WTC11 (cell line): ENCODE measurements at regions not wholly inside any gene's neighbourhood (a gene's known extent, or its start where the extent isn't known, plus 50 kb on each side); places are given as distances from the start of the nearest gene placed in this dataset.

Experiments used
- ATAC-seq: fragments of 200-7000 bp; cut with Tn5 transposase; 2 replicates; pipeline ENCODE4 v1.10.0; 2021; ENCODE audit warnings: mild to moderate bottlenecking, moderate library complexity
- CTCF ChIA-PET: fragments of 300-600 bp; sonication (Branson Sonifier 250); formaldehyde crosslinking; loops from one replicate; lab custom pipeline; 2021; ENCODE audit warnings: antibody characterized with exemption; lab: Charles Lee
- POLR2A ChIA-PET: fragments of 350-600 bp; sonication (Branson Sonifier 250); formaldehyde crosslinking; loops from one replicate; lab custom pipeline; 2021; ENCODE audit warnings: antibody characterized with exemption; lab: Charles Lee
- DNase-seq: peaks from one replicate; pipeline ENCODE4 v3.0.0; 2021; ENCODE audit warnings: low spot score
- H3K27ac Mint-ChIP-seq: 2 replicates; pipeline ENCODE4 v1.8.0; 2021; ENCODE audit warnings: mixed read lengths
- H3K27me3 Mint-ChIP-seq: 2 replicates; pipeline ENCODE4 v1.8.0; 2021; ENCODE audit warnings: low read depth, mild to moderate bottlenecking, moderate library complexity, mixed read lengths
- H3K36me3 Mint-ChIP-seq: 2 replicates; pipeline ENCODE4 v1.8.0; 2021; ENCODE audit warnings: mixed read lengths
- H3K4me1 Mint-ChIP-seq: 2 replicates; pipeline ENCODE4 v1.8.0; 2022; ENCODE audit warnings: mixed read lengths
- H3K4me3 Mint-ChIP-seq: 2 replicates; pipeline ENCODE4 v1.8.0; 2021; ENCODE audit warnings: mild to moderate bottlenecking, moderate library complexity, mixed read lengths
- H3K9me3 Mint-ChIP-seq: 2 replicates; pipeline ENCODE4 v1.8.0; 2021; ENCODE audit warnings: mixed read lengths
- CDX4 ChIP-seq: fragments of 250-450 bp; sonication (Bioruptor Pico); IDR thresholded peaks from 2 replicates; pipeline ENCODE4 v1.9.0; 2021; ENCODE audit warnings: moderate library complexity, mild to moderate bottlenecking, inconsistent platforms, borderline replicate concordance
- E2F5 ChIP-seq: sonication (generic); formaldehyde crosslinking; IDR thresholded peaks from 2 replicates; pipeline ENCODE4 v1.8.1; 2022; ENCODE audit warnings: mild to moderate bottlenecking, moderate library complexity, missing genetic modification reagents
- FOXJ3 ChIP-seq: sonication (generic); formaldehyde crosslinking; IDR thresholded peaks from 2 replicates; pipeline ENCODE4 v1.9.0; 2021; ENCODE audit warnings: missing genetic modification reagents, mild to moderate bottlenecking, borderline replicate concordance
- FOXK1 ChIP-seq: sonication (generic); formaldehyde crosslinking; IDR thresholded peaks from 2 replicates; pipeline ENCODE4 v1.8.0; 2022; ENCODE audit warnings: mild to moderate bottlenecking, moderate library complexity, missing genetic modification reagents
- GABPB1 ChIP-seq: sonication (generic); formaldehyde crosslinking; IDR thresholded peaks from 2 replicates; pipeline ENCODE4 v1.8.1; 2023; ENCODE audit warnings: mild to moderate bottlenecking, missing genetic modification reagents
- JUN ChIP-seq: sonication (generic); formaldehyde crosslinking; IDR thresholded peaks from 2 replicates; pipeline ENCODE4 v1.8.0; 2023; ENCODE audit warnings: mild to moderate bottlenecking, missing genetic modification reagents
- MLX ChIP-seq: sonication (generic); formaldehyde crosslinking; IDR thresholded peaks from 2 replicates; pipeline ENCODE4 v1.8.1; 2023; ENCODE audit warnings: mild to moderate bottlenecking, missing genetic modification reagents, moderate library complexity
- NFE2L1 ChIP-seq: sonication (generic); formaldehyde crosslinking; IDR thresholded peaks from 2 replicates; pipeline ENCODE4 v1.8.1; 2023; ENCODE audit warnings: missing genetic modification reagents
- NR1H2 ChIP-seq: sonication (generic); formaldehyde crosslinking; IDR thresholded peaks from 2 replicates; pipeline ENCODE4 v1.9.0; 2021; ENCODE audit warnings: mild to moderate bottlenecking, moderate library complexity, missing genetic modification reagents
- NR2C2 ChIP-seq: sonication (generic); formaldehyde crosslinking; IDR thresholded peaks from 2 replicates; pipeline ENCODE4 v1.8.0; 2022; ENCODE audit warnings: mild to moderate bottlenecking, missing genetic modification reagents
- OVOL2 ChIP-seq: fragments of 250-450 bp; sonication (Bioruptor Pico); IDR thresholded peaks from 2 replicates; pipeline ENCODE4 v1.9.0; 2021; ENCODE audit warnings: mild to moderate bottlenecking, borderline replicate concordance
- PRDM15 ChIP-seq: sonication (generic); formaldehyde crosslinking; IDR thresholded peaks from 2 replicates; pipeline ENCODE4 v1.8.0; 2022; ENCODE audit warnings: missing genetic modification reagents
- PREB ChIP-seq: sonication (generic); formaldehyde crosslinking; IDR thresholded peaks from 2 replicates; pipeline ENCODE4 v1.8.1; 2022; ENCODE audit warnings: mild to moderate bottlenecking, missing genetic modification reagents, moderate library complexity, borderline replicate concordance
- PRRX2 ChIP-seq: fragments of 250-450 bp; sonication (Bioruptor Pico); IDR thresholded peaks from 2 replicates; pipeline ENCODE4 v1.8.0; 2021; ENCODE audit warnings: mild to moderate bottlenecking
- SP1 ChIP-seq: sonication (generic); formaldehyde crosslinking; conservative IDR thresholded peaks from 2 replicates; pipeline ENCODE4 v1.8.1; 2022; ENCODE audit warnings: missing genetic modification reagents
- STAT6 ChIP-seq: sonication (generic); formaldehyde crosslinking; conservative IDR thresholded peaks from 2 replicates; pipeline ENCODE4 v1.8.1; 2023; ENCODE audit warnings: mild to moderate bottlenecking, low read depth, missing genetic modification reagents, moderate library complexity
- TCF7 ChIP-seq: sonication (generic); formaldehyde crosslinking; IDR thresholded peaks from 2 replicates; pipeline ENCODE4 v1.8.0; 2022; ENCODE audit warnings: mild to moderate bottlenecking, low read depth, missing genetic modification reagents, moderate library complexity
- ZNF138 ChIP-seq: sonication (generic); formaldehyde crosslinking; conservative IDR thresholded peaks from 2 replicates; pipeline ENCODE4 v1.8.1; 2022; ENCODE audit warnings: mild to moderate bottlenecking, moderate library complexity, missing genetic modification reagents
- ZNF425 ChIP-seq: fragments of 250-450 bp; sonication (Bioruptor Pico); conservative IDR thresholded peaks from 2 replicates; pipeline ENCODE4 v1.9.0; 2021; ENCODE audit warnings: mild to moderate bottlenecking
- ZSCAN18 ChIP-seq: fragments of 250-450 bp; sonication (Bioruptor Pico); IDR thresholded peaks from 2 replicates; pipeline ENCODE4 v2.1.2; 2022; ENCODE audit warnings: mild to moderate bottlenecking, moderate library complexity

GRCh38 chr5:120354126-120354525, 110.0 kb upstream of the PRR16 start:
- DNase-seq, result no peak
- H3K27ac Mint-ChIP-seq, result no peak overlapping the region
- ChIA-PET CTCF (no interaction called here), POLR2A (no interaction called here)
- H3K4me3 Mint-ChIP-seq, result no peak overlapping the region
- no peak for TF ChIP-seq SP1 (CRISPR knock-in tag)
- no peak for TF ChIP-seq NR2C2 (CRISPR knock-in tag)
- no peak for TF ChIP-seq FOXJ3
- no peak for TF ChIP-seq NR1H2 (CRISPR knock-in tag)
- no peak for TF ChIP-seq ZNF425 (CRISPR knock-in tag)
- no peak for TF ChIP-seq TCF7 (CRISPR knock-in tag)
- TF ChIP-seq NFE2L1 (CRISPR knock-in tag), result no peak
- no peak for TF ChIP-seq MLX (CRISPR knock-in tag)
- no peak for TF ChIP-seq GABPB1
- no peak for TF ChIP-seq CDX4 (CRISPR knock-in tag)
- TF ChIP-seq ZNF138 (CRISPR knock-in tag), result no peak
- no peak for TF ChIP-seq FOXK1 (CRISPR knock-in tag)
- TF ChIP-seq JUN (CRISPR knock-in tag), result no peak
- peaks cover 16% of the 10 kb centered on the region for H3K36me3 Mint-ChIP-seq
- no peak for ATAC-seq
- no peaks in the 10 kb centered on the region for H3K27me3 Mint-ChIP-seq
- peaks cover 34% of the 10 kb centered on the region for H3K9me3 Mint-ChIP-seq
- H3K4me1 Mint-ChIP-seq, result no peaks in the 10 kb centered on the region

- no peaks in the 10 kb centered on the region for H3K27me3 Mint-ChIP-seq
- DNase-seq (no peak), ATAC-seq (no peak)
- no peaks in the 10 kb centered on the region for H3K36me3 Mint-ChIP-seq
- H3K4me3 Mint-ChIP-seq, result no peak overlapping the region
- TF ChIP-seq ZSCAN18 (CRISPR knock-in tag), result no peak
- ChIA-PET POLR2A (no interaction called here), CTCF (no interaction called here)
- H3K9me3 Mint-ChIP-seq, result peaks cover 2% of the 10 kb centered on the region; the same call in 1 of the 2 replicates
- no peaks in the 10 kb centered on the region for H3K4me1 Mint-ChIP-seq
- no peak overlapping the region for H3K27ac Mint-ChIP-seq
Measured at GRCh38 chr5:120358949-120359348, 105.2 kb upstream of the PRR16 start.

- ChIA-PET POLR2A (no interaction called here), CTCF (no interaction called here)
- no peak overlapping the region for H3K27ac Mint-ChIP-seq
- H3K27me3 Mint-ChIP-seq, result no peaks in the 10 kb centered on the region
- H3K36me3 Mint-ChIP-seq, result no peaks in the 10 kb centered on the region
- DNase-seq (no peak), ATAC-seq (no peak)
- H3K4me1 Mint-ChIP-seq, result no peaks in the 10 kb centered on the region
- H3K9me3 Mint-ChIP-seq, result no peaks in the 10 kb centered on the region
- H3K4me3 Mint-ChIP-seq, result no peak overlapping the region
- TF ChIP-seq PRRX2 (no peak), PREB (CRISPR knock-in tag) (no peak), STAT6 (no peak), NR2C2 (CRISPR knock-in tag) (no peak), PRDM15 (no peak), E2F5 (CRISPR knock-in tag) (no peak), OVOL2 (CRISPR knock-in tag) (no peak)
Measured at GRCh38 chr5:120361941-120362340, 102.2 kb upstream of the PRR16 start.
